H1 (cell line): ENCODE measurements at regions not wholly inside any gene's neighbourhood (a gene's known extent, or its start where the extent isn't known, plus 50 kb on each side); places are given as distances from the start of the nearest gene placed in this dataset.

Experiments
- CTCF ChIA-PET: fragments of 300-600 bp; sonication (Branson Sonifier 250); formaldehyde crosslinking; loops from one replicate; lab custom pipeline; 2021; ENCODE audit not compliant: partially characterized antibody; lab: Charles Lee
- POLR2A ChIA-PET: fragments of 300-600 bp; sonication (Branson Sonifier 250); formaldehyde crosslinking; loops from one replicate; lab custom pipeline; 2021; ENCODE audit warnings: inconsistent platforms; ENCODE audit not compliant: partially characterized antibody; lab: Charles Lee
- DNase-seq, 2 experiments: peaks; one replicate each; pipeline versions ENCODE4 v3.0.0 to v3.0.0-alpha.2; 2010 to 2022; ENCODE audit warnings: low spot score in 2 of 2, low read depth in 1 of 2, mixed read lengths in 1 of 2
- FAIRE-seq: peaks from 2 replicates; lab custom pipeline; 2011; peaks lifted over from hg19 to GRCh38; lab: Jason Lieb, UNC
- H2AFZ ChIP-seq: 2 replicates; pipeline ENCODE4 v1.8.1; 2012; ENCODE audit warnings: low read length, inconsistent platforms
- H2AK5ac ChIP-seq: 2 replicates; pipeline ENCODE4 v1.6.1; 2013; ENCODE audit warnings: low read depth, low read length
- H2BK120ac ChIP-seq: replicated peaks from 2 replicates; pipeline ENCODE3; 2013; ENCODE audit warnings: low read depth, low read length, inconsistent platforms
- H2BK12ac ChIP-seq: 2 replicates; pipeline ENCODE4 v1.6.1; 2013; ENCODE audit warnings: low read depth, low read length
- H2BK15ac ChIP-seq: 2 replicates; pipeline ENCODE4 v1.6.1; 2013; ENCODE audit warnings: low read length
- H2BK20ac ChIP-seq: 2 replicates; pipeline ENCODE4 v1.6.1; 2013; ENCODE audit warnings: low read length
- H2BK5ac ChIP-seq: 2 replicates; pipeline ENCODE4 v1.6.1; 2013; ENCODE audit warnings: low read depth, low read length
- H3K14ac ChIP-seq: 2 replicates; pipeline ENCODE4 v1.6.1; 2013; ENCODE audit warnings: inconsistent platforms; ENCODE audit not compliant: insufficient read length
- H3K18ac ChIP-seq: 2 replicates; pipeline ENCODE4 v1.6.1; 2013; ENCODE audit warnings: low read length; ENCODE audit errors: extremely low read depth
- H3K23ac ChIP-seq: 2 replicates; pipeline ENCODE4 v1.6.1; 2013; ENCODE audit warnings: inconsistent platforms; ENCODE audit not compliant: insufficient read length
- H3K23me2 ChIP-seq: 2 replicates; pipeline ENCODE4 v1.6.1; 2013; ENCODE audit warnings: low read depth, low read length
- H3K27ac ChIP-seq: 2 replicates; pipeline ENCODE4 v1.6.1; 2011; ENCODE audit warnings: low read depth, low read length, inconsistent platforms
- H3K27me3 ChIP-seq, 4 experiments: replicated peaks in 1 of 4; 1 replicate in 1 of 4; 2 replicates in 3 of 4; pipeline versions ENCODE4 v1.6.1 to v1.8.1; 2011 to 2013; ENCODE audit warnings: low read length in 3 of 4, mild to moderate bottlenecking in 3 of 4, inconsistent platforms in 2 of 4, mixed read lengths in 2 of 4, moderate library complexity in 1 of 4; ENCODE audit not compliant: control insufficient read depth in 3 of 4, insufficient read depth in 3 of 4; ENCODE audit errors: extremely low read depth in 1 of 4
- H3K36me3 ChIP-seq, 4 experiments: 2 replicates each; pipeline versions ENCODE4 v1.6.1 to v1.8.1; 2011 to 2013; ENCODE audit warnings: mild to moderate bottlenecking in 4 of 4, low read length in 3 of 4, moderate library complexity in 2 of 4, control low read depth in 1 of 4, inconsistent platforms in 1 of 4; ENCODE audit not compliant: insufficient read depth in 4 of 4, control insufficient read depth in 2 of 4
- H3K4ac ChIP-seq: replicated peaks from 2 replicates; pipeline ENCODE3; 2013; ENCODE audit warnings: low read length, low read depth, mixed read lengths, inconsistent platforms; ENCODE audit not compliant: insufficient read length
- H3K4me1 ChIP-seq, 4 experiments: replicated peaks in 1 of 4; 1 replicate in 1 of 4; 2 replicates in 3 of 4; pipeline versions ENCODE4 v1.6.1 to v1.8.1; 2011 to 2013; ENCODE audit warnings: low read length in 3 of 4, inconsistent platforms in 2 of 4, mixed read lengths in 1 of 4; ENCODE audit not compliant: insufficient read depth in 4 of 4, control insufficient read depth in 3 of 4
- H3K4me2 ChIP-seq, 2 experiments: 2 replicates each; pipeline versions ENCODE4 v1.6.1 to v1.8.1; 2011 to 2013; ENCODE audit warnings: low read depth in 2 of 2, low read length in 2 of 2, control low read depth in 1 of 2, inconsistent platforms in 1 of 2, mild to moderate bottlenecking in 1 of 2; ENCODE audit not compliant: insufficient read depth in 1 of 2
- H3K4me3 ChIP-seq, 4 experiments: fragments of 200-600, 300-600 bp in 1 of 4; sonication (generic), shearing (Covaris generic), sonication (Bioruptor Twin) in 1 of 4; 2 replicates each; pipeline versions ENCODE4 v1.5.1 to v1.8.1; 2011 to 2016; ENCODE audit warnings: low read length in 4 of 4, low read depth in 3 of 4, control low read depth in 2 of 4, inconsistent platforms in 2 of 4, mild to moderate bottlenecking in 2 of 4, mixed read lengths in 1 of 4, moderate library complexity in 1 of 4; ENCODE audit not compliant: insufficient read depth in 2 of 4; ENCODE audit errors: extremely low read depth in 1 of 4
- H3K56ac ChIP-seq: replicated peaks from 2 replicates; pipeline ENCODE3; 2013; ENCODE audit warnings: low read depth, mild to moderate bottlenecking, mixed read lengths, low read length, inconsistent platforms; ENCODE audit not compliant: insufficient read length
- H3K79me1 ChIP-seq: 2 replicates; pipeline ENCODE4 v1.6.1; 2013; ENCODE audit warnings: low read depth, low read length, control low read depth
- H3K79me2 ChIP-seq, 2 experiments: 2 replicates each; pipeline versions ENCODE4 v1.6.1 to v1.8.1; 2012 to 2013; ENCODE audit warnings: low read length in 2 of 2, mild to moderate bottlenecking in 2 of 2, inconsistent platforms in 1 of 2; ENCODE audit not compliant: insufficient read depth in 2 of 2, control insufficient read depth in 1 of 2
- H3K9ac ChIP-seq, 4 experiments: replicated peaks in 1 of 4; 1 replicate in 1 of 4; 2 replicates in 3 of 4; pipeline versions ENCODE4 v1.6.1 to v1.8.1; 2011 to 2013; ENCODE audit warnings: low read depth in 3 of 4, low read length in 3 of 4, control low read depth in 2 of 4, mild to moderate bottlenecking in 2 of 4, moderate library complexity in 2 of 4, inconsistent platforms in 1 of 4; ENCODE audit errors: extremely low read depth in 1 of 4
- H3K9me3 ChIP-seq, 2 experiments: 2 replicates each; pipeline versions ENCODE4 v1.6.1 to v1.8.1; 2012 to 2013; ENCODE audit warnings: mild to moderate bottlenecking in 2 of 2, moderate library complexity in 2 of 2, control low read depth in 1 of 2, inconsistent platforms in 1 of 2, low read depth in 1 of 2, low read length in 1 of 2, mixed read lengths in 1 of 2; ENCODE audit not compliant: insufficient read depth in 2 of 2
- H4K20me1 ChIP-seq, 2 experiments: replicated peaks in 1 of 2; 2 replicates each; pipeline versions ENCODE3 to v1.8.1; 2011 to 2013; ENCODE audit warnings: inconsistent platforms in 2 of 2, low read length in 2 of 2, mild to moderate bottlenecking in 1 of 2; ENCODE audit not compliant: insufficient read depth in 2 of 2, control insufficient read depth in 1 of 2
- H4K5ac ChIP-seq: 2 replicates; pipeline ENCODE4 v1.6.1; 2013; ENCODE audit warnings: low read length, low read depth, mixed read lengths, inconsistent platforms; ENCODE audit not compliant: insufficient read length
- H4K8ac ChIP-seq: 2 replicates; pipeline ENCODE4 v1.8.0; 2013; ENCODE audit warnings: mild to moderate bottlenecking, moderate library complexity, low read length, inconsistent platforms; ENCODE audit not compliant: insufficient read depth; ENCODE audit errors: extremely low read depth
- H4K91ac ChIP-seq: replicated peaks from 2 replicates; pipeline ENCODE3; 2013; ENCODE audit warnings: low read length, mixed read lengths, inconsistent platforms; ENCODE audit not compliant: insufficient read length
- ATF2 ChIP-seq: IDR thresholded peaks from 2 replicates; pipeline ENCODE4 v1.6.1; 2012; ENCODE audit warnings: low read length, inconsistent platforms
- ATF3 ChIP-seq: IDR thresholded peaks from 2 replicates; pipeline ENCODE4 v1.6.1; 2011; ENCODE audit warnings: low read depth, mild to moderate bottlenecking, low read length; ENCODE audit not compliant: insufficient read depth
- CBX5 ChIP-seq: fragments of 300-800, 300-1000 bp; sonication (generic); IDR thresholded peaks from 2 replicates; pipeline ENCODE4 v1.7.1; 2016; ENCODE audit warnings: antibody characterized with exemption, low read length, low read depth
- CEBPB ChIP-seq: IDR thresholded peaks from 2 replicates; pipeline ENCODE4 v1.6.1; 2012; ENCODE audit warnings: low read depth, low read length
- CREB1 ChIP-seq: IDR thresholded peaks from 2 replicates; pipeline ENCODE4 v1.6.1; 2012; ENCODE audit warnings: inconsistent platforms
- CTBP2 ChIP-seq: IDR thresholded peaks from 2 replicates; pipeline ENCODE4 v1.7.0; 2011; ENCODE audit warnings: borderline replicate concordance, mild to moderate bottlenecking, moderate library complexity, mixed read lengths, low read length; ENCODE audit not compliant: insufficient read depth, insufficient read length
- EGR1 ChIP-seq: IDR thresholded peaks from 2 replicates; pipeline ENCODE4 v1.6.1; 2011; ENCODE audit warnings: low read depth, low read length, borderline replicate concordance
- FOSL1 ChIP-seq: IDR thresholded peaks from 2 replicates; pipeline ENCODE4 v1.6.1; 2011; ENCODE audit warnings: mild to moderate bottlenecking, low read depth, low read length, moderate library complexity; ENCODE audit not compliant: insufficient read depth
- MAX ChIP-seq: IDR thresholded peaks from 2 replicates; pipeline ENCODE4 v1.6.1; 2012; ENCODE audit warnings: inconsistent platforms
- SAP30 ChIP-seq: fragments of 300-600 bp; sonication (generic); IDR thresholded peaks from 2 replicates; pipeline ENCODE4 v1.7.1; 2012; ENCODE audit warnings: low read length, moderate library complexity, mild to moderate bottlenecking, inconsistent platforms; ENCODE audit not compliant: insufficient read depth, insufficient replicate concordance
- SIX5 ChIP-seq: IDR thresholded peaks from 2 replicates; pipeline ENCODE4 v1.6.1; 2011; ENCODE audit warnings: mild to moderate bottlenecking, low read depth, low read length
- SRF ChIP-seq: IDR thresholded peaks from 2 replicates; pipeline ENCODE4 v1.6.1; 2011; ENCODE audit warnings: mild to moderate bottlenecking, low read depth, low read length, moderate library complexity
- TAF1 ChIP-seq: IDR thresholded peaks from 2 replicates; pipeline ENCODE4 v1.6.1; 2011; ENCODE audit warnings: mild to moderate bottlenecking, low read depth, low read length
- YY1 ChIP-seq: IDR thresholded peaks from 2 replicates; pipeline ENCODE4 v1.6.1; 2011; ENCODE audit warnings: low read depth, mild to moderate bottlenecking, low read length

- Histone ChIP-seq H3K4me2 (no peak overlapping the region), H3K27ac (no peak overlapping the region), H2BK15ac (no peak overlapping the region), H4K5ac (no peak overlapping the region), H3K4me3 (no peak overlapping the region), H3K18ac (no peak overlapping the region), H3K9me3 (no peaks in the 10 kb centered on the region), H2BK20ac (no peak overlapping the region), H4K8ac (no peak overlapping the region), H3K79me1 (no peaks in the 10 kb centered on the region), H2BK5ac (no peak overlapping the region), H3K27me3 (no peaks in the 10 kb centered on the region), H3K56ac (no peak overlapping the region), H3K4ac (no peak overlapping the region), H3K79me2 (no peaks in the 10 kb centered on the region), H3K4me1 (no peaks in the 10 kb centered on the region), H4K20me1 (no peaks in the 10 kb centered on the region), H4K91ac (no peak overlapping the region), H3K36me3 (no peaks in the 10 kb centered on the region), H3K23ac (no peak overlapping the region), H3K23me2 (no peaks in the 10 kb centered on the region), H3K14ac (no peak overlapping the region), H2BK12ac (no peak overlapping the region), H3K9ac (no peak overlapping the region), H2BK120ac (no peak overlapping the region), H2AK5ac (no peak overlapping the region), H2AFZ (no peak overlapping the region)
- no peak for FAIRE-seq
- POLR2A ChIA-PET, result no interaction called here
- DNase-seq, result no peak
- CTCF ChIA-PET, result interaction anchor here (2.1 kb wide), 1 partner anchor 17 kb away, joined by 9 read pairs; no protein-coding TSS in a partner anchor
- no peak for TF ChIP-seq FOSL1
- no peak for TF ChIP-seq SAP30
- no peak for TF ChIP-seq ATF2
- TF ChIP-seq SIX5, result no peak
- TF ChIP-seq ATF3, result no peak
- no peak for TF ChIP-seq YY1
- no peak for TF ChIP-seq CEBPB
- no peak for TF ChIP-seq CBX5
- no peak for TF ChIP-seq MAX
- TF ChIP-seq SRF, result no peak
- TF ChIP-seq CREB1, result no peak
- TF ChIP-seq CTBP2, result no peak
- no peak for TF ChIP-seq EGR1
- no peak for TF ChIP-seq TAF1
Observed at GRCh38 chr5:67262956-67263355, 66.4 kb upstream of the CD180 start.
